GM18907 (cell line): ENCODE measurements at regions not wholly inside any gene's neighbourhood (a gene's known extent, or its start where the extent isn't known, plus 50 kb on each side); places are given as distances from the start of the nearest gene placed in this dataset.

Experiments used
- ATAC-seq: cut with Tn5 transposase; IDR thresholded peaks from one replicate; pipeline ENCODE4 v1.9.1; 2021; ENCODE audit warnings: mild to moderate bottlenecking, moderate library complexity; ENCODE audit not compliant: unreplicated experiment

DNA sequence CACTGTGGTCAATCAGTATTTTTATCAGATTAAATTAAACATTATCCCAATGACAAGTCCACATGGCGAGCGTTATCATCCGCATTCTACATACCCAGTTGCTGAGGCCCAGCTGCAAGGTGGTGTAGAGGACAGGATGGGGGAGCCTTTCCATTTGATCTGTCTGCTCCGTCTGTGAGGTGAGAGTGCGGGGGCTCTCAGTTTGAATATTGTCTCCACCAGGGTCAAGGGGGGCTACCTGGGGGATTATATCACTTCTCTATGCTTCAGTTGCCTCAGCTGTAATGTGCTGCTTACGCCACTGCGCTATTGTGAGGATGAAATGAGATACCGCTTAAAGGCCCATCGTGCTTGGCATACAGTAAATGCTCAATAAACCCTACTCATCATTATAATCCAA is 1106.0 kb downstream of the BCL11B start:
- no peak for ATAC-seq

DNA sequence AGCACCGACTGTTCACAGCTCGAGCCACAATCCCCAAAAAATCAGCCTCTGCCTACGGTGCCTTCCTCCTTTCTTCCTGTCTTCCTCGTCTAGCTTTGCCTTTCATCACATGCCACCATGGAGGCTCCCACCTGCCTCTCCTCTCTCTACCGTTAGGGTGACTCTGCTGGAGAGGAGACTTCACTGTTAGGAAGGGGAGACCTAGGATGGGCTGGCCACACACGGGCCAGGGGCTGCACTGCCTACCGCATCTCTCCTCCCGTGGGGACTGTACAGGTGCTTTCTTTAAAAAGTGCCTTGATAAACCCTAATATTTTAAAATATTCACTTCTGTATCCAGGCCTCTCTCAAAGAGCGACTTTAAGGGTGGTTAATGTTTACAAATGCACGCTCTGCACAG is 1104.7 kb downstream of the BCL11B start:
- ATAC-seq = no peak

DNA sequence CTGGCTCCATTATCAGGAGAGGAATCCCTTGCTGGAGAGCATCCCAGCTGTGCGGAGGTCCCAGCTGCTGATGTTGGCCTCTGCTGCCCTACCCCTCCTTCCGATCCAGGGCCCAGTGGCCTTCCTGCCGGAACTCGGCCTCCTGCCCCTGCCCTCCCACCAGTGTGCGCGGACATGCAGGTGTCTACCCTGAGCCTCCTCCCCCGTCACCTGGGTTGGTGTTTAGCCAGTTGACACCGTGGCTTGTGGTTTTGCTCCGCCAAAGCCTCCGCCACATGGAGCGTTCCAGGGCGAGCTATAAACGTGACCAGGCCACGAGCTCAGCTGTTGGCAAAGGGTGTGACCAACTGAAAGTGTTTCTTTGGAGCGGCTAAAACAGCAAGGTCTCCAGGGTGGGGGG is 1104.3 kb downstream of the BCL11B start:
- ATAC-seq = no peak

DNA sequence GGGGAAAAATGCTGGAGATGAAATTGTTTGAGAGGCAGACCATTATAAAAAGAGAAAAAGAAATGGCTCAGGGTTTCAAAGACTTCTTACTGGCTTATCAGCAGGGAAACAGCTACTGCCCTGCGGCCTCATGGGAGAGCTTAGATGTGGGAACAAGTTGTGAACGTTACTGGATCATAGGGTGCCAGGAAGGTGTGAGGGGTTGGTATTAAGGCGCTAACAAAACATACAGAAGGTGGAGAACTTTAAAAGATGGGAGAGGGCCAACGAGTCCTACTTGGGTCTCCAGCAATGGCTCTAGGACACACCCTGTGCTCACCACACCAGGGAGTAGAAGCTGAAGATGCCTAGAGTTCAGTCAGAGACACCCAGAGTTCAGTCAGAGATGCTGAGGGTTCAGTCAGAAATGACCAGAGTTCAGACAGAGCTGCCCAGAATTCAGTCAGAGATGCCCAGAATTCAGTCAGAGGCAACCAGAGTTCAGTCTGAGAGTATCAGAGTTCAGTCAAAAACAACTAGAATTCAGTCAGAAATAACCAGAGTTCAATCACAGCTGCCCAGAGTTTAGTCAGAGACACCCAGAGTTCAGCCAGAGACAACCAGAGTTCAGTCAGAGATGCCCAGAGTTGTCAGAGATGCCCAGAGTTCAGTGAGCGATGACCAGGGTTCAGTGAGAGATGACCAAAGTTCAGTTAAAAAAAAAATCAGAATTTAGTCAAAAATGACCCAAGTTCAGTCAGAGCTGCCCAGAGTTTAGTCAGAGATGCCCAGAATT is 1103.6 kb downstream of the BCL11B start:
- ATAC-seq = no peak

DNA sequence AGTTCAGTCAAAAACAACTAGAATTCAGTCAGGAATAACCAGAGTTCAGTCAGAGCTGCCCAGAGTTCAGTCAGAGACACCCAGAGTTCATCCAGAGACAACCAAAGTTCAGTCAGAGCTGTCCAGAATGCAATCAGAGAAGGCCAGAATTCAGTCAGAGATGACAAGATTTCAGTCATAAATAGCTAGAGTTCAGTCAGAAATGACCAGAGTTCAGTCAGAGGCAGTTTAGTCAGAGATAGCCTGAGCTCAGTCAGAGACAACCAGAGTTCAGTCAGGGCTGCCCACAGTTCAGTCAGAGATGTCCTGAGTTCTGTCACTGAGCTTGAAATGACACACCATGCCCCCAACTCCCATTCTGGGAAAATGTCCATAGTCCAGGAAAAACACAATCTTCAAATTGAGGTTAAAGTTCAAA is 1102.8 kb downstream of the BCL11B start:
- ATAC-seq = no peak

DNA sequence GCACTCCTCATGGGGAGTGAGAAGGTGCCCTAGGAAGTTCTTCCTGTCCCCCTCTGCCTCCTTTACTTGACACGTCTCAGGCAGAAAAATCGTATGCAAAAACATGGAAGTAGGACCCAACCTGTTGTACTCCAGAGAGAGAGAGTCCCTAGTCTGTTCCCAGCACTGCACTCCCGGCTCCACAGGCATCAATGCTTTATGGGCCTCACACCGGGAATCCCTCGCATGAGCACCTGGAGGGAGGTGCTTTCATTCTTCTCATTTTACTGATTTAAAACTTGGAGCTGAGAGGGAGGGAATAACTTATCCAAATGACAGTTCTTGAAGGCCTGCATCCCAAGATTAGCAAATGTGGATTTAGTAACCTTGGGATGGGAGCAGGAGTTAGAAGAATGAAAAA is 1101.4 kb downstream of the BCL11B start:
- ATAC-seq = no peak

DNA sequence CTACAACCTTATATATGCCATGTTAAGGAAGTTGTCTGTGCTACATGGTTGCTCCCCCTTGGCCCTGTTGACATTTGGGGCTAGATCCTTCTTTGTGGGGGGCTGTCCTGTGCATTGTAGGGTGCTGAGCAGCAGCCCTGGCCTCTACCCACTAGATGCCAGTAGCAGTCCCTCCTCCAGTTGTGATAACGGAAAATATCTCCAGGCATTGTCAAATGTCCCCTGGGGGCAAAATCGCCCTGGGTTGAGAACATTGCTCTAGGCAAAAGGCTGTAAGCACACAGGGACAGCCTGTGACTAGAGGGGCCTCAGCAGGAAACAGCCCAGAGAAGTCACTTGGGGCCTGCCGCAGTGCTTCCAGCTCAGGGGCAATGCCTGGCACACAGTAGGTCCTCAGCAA is 1100.3 kb downstream of the BCL11B start:
- no peak for ATAC-seq

DNA sequence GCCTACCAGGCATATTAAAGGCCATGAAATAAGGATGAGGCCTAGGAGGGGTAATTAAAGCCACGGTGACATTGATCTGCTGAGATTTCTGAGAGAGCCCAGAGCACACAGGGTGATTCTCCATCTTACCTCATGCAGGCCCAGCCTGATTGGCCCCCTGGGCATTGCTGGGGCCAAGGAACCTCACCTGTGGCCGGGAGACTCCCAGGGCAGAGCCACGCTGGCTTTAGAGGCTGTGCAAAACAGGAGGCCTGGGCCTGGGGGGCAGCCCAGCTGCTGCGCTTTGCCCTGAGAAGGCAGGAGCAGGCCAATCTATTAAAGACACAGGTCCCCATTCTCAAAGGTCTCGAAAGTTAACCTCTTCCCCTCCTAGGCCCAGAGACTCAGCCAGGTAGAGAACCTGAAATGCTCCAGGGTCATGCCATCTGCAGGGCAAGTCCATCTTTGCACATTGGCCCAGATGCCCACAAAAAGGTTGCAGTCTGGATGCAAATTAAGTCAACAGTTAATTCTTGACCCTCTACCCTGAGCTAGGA is 1099.7 kb downstream of the BCL11B start:
- ATAC-seq = no peak

DNA sequence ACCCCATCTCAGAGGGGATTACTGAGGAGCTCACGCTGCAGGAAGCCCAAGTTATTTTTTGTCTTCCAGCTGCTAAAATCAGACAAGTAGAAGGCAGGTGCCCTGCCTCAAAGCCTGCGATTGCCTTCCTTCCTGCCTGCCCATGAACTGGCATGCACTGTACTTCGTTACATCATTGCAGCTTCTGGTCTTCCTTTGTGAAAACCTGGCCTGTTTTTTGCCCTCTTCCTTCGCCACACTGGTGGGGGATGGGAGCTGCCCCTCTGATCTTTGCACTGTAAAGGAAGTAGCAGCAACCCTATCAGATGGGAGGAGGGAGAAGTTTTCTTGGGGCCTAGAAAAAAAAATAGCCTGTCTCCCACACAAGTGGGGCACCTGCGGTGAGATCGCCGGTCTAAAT is 1098.7 kb downstream of the BCL11B start:
- ATAC-seq = no peak

DNA sequence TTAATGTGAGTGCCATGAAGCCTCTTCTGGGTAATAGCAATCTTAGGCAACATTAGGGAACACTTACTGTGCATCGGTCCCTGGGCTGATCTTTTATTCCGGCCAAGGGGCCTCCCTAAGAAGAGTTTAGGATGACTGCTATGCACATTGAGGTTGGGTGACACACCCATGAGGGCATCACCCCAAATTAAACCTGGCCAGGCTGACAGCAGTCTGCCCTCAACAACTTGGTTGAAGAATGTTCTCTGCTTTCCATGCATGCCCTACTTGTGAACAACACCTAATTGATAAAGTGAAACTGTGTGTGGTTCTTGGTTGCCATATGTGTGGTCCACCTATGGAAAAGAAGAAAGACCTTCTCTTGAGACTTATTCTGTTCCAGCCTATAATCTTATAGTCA is 1098.0 kb downstream of the BCL11B start:
- ATAC-seq = no peak

DNA sequence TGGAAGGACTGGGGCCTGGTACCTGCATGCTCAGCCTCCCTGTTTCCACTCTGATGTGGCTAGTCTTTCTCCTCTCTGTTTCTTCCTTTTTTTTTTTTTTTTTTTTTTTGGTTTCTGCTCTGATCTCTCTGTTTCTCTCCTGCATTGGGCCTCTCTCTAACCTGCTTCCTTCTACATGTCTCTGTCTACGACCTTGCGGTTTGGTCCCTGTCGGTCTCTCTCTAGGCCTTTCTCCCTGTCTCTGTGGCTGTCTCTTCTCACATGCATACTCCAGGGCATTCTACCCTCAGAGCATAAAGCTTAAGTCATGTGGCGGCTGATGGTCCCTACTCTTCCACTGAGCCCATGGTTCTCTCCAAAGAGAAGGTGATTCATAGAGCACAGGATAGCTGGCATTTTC is 1096.6 kb downstream of the BCL11B start:
- ATAC-seq = no peak

DNA sequence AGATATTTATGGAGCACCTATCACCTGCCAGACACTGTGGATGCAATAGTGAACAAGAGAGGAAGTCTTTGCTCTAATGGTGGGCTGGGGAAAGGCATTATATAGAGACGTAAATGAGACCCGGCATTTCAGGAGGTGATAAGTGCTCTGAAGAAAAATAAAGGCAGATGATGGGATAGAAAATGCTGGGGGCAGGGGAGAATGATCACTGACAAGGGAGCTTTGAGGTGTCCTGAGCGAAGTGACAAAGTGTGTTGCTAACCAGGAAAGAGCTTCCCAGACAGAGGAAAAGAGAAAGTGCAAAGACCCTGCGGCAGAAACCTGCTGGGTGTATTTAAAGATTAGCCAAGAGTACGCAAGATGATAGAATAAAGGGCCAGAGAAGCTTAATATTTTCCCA is 1096.1 kb downstream of the BCL11B start:
- ATAC-seq = no peak

DNA sequence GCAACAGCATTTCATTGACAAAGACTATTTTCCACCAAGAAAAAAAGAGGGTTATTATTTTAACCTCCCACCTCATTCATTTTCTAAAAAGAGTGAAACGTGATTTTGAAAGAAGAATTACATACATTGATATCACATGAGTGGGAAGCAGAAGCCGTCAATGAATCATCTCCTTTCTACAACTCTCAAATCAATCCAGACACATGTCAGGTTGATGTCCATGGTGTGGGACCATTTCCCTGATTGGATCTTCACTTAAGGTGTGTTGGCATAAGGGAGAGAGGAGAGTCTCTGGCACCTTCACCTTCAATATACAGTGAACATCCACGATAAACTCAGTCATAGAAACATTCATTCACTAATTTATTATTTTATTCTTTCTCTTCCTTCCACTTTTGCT is 1095.1 kb downstream of the BCL11B start:
- ATAC-seq = no peak

DNA sequence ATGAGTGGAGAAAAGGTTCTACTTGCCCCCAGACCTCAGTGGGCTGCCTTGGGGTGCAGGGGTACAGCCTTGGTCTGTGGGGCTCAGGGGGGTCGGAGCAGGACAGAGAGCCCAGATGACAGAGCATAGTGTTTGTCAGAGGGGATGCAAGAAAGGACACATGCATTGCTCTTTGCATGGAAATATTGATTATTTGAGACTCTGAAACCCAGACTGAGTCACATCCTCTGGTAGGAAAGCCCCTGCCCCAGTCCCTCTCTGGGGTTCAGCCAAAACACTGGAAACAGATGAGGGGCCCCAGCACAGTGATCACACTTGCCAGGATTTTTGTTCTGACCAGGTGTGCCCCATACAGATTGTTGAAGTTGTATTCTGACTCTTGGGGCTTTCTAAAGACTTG is 1094.4 kb downstream of the BCL11B start:
- ATAC-seq = no peak

DNA sequence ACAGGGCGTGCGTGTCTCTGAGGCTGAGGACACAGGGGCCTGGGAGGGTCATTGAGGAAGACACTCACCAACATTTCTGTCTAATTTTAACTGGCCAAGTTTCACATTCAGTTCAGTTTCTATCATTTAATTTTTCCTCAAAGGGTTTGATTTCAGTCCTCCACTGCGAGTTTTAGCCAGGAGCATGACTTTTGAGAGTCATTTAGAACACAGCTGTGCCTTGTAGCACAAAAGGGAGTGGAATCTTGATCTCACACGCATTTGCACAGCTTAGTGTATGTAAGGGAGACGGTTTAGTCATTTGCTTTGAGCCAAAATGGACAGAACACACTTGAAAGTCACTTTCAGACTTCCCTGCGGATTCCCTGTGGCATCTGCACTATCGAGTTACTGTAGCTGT is 1090.8 kb downstream of the BCL11B start:
- ATAC-seq = no peak

DNA sequence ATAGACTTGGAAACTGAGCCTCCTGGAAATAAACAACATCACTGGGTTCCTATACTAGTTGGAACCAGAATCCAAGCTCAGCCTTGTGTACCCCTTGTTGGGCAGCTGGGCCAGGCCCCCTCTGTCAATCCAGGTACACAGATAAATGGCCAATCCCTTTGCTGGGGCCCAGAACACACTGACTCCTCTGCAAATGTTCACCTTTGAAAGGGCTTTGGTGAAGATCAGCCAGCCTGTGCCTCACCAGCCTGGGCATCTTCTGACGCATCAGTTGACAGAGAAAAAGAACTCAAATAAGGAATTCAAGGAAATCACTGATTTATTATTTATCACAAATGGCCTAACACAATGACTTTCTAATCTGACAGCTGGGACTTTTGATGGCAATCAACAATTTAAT is 1090.2 kb downstream of the BCL11B start:
- no peak for ATAC-seq

DNA sequence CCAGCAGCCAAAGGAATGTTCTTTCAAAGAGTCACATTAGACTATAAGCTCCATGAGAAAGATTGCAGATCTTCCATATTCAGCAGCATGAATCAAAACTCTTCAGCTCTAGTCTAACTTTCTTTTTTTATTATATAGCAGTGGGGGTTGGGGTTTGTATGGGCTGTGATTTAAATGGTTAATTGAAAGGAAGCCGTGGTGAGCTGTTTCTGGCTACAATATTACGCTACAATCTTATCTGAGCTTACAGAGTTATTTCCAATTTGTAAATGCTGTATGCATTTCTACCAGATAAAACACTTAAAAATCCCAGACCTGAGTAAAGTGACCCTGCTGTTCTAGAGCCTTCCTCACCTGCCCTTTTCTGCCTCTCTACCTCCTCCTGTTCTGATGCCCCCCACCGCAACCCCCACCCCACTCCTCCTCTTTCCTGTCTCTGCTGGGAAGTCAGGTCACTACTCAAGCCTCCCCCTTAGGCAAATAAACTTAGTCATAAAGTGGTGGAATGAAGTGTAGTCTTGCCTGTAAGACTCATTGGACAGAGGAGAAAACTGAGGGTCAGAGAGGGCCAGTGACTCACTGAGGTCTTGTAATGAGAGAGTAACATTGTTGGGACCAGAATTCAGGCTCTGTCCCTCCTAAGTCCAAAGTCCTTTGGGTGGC is 1089.5 kb downstream of the BCL11B start:
- no peak for ATAC-seq

DNA sequence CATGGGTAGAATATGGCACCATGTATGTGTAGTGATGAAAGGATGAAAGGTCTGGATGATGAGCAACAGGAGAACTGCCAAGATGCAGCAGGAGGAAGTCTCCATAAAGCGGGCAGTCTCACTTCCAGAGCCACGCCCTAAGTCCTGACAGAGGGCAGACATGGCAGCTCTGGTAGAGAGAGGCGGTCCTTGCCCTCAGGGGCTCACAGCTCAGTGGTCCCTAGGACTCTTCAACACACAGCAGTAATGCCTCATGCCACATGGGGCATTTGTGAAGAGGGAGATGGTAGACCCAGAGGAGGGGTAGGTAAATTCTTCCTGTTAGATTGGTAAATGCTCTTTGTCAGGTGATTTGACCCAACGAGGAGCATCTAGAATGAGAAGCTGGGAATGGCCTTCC is 1088.4 kb downstream of the BCL11B start:
- no peak for ATAC-seq

DNA sequence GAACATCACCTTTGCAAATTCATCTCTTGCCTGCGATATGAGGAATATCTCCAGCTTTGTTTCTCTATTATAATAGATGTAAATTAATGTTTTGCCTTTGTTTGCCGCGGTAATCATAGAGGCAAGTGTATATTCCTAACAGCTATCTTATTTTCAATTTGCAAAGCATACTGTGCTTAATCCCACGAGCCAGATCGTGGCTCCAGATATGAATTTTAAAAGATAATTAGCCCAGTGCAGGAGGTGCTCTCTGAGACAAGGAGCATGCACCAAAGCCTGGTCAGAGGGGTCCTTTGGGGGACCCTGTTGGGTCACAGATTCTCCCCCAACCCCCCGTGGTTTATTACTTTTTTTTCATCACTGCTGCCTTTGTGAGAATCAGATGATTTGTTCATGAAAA is 1087.5 kb downstream of the BCL11B start:
- no peak for ATAC-seq

DNA sequence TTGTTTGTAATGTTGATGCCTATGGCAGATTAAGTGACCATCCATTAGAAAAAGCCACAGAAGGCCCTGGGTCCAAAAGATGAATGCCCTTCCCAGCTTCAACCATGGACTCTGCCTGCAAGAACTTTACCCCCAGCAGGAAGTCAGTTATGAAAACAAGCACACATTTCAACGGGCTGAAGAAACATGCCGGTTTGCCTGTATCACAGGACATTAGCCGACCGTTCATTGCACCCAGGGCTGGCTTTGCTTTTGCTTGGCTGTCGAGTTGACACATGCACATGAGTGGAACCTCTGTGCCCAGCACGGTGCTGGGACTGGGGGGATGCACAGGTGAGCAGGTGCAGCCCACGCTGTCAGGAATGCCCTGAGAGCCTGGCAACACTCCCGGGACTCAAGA is 1087.0 kb downstream of the BCL11B start:
- ATAC-seq = no peak

DNA sequence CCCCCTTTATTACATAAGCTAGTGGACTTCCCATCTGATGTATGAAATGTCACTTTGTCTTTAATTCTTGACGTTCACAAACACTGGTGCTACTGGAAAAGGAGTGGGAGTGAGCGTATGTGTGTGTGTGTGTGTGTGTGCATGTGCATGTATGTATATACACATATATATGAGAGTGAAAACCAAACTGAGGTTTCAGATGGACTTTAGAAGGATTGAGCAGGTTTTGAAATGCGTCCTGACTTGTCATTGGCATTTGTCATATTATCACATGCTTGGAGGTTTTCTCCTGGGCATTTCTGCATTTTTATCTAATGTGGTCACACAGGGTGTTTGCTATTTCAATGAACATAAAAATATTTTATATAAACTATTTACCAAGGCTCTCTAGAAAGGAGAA is 1085.9 kb downstream of the BCL11B start:
- ATAC-seq = no peak

DNA sequence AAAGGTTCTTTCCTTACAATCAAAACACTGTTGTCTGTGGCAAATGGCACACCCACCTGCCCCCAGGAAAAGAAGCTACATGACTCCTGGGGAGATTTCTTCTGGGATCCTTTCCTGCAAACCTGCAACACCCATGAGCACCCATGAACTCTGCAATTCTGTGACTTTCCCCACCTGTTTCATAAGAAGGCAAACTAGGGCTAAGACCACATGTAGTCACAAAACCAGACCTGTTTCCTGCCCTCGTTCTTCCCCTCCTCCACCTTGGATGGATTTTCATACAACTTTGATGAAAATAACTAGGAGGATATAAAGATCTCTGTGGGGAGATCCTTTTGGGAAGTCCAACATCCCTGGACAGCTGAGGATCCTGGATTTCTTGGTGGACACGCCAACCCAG is 1084.7 kb downstream of the BCL11B start:
- ATAC-seq = no peak

DNA sequence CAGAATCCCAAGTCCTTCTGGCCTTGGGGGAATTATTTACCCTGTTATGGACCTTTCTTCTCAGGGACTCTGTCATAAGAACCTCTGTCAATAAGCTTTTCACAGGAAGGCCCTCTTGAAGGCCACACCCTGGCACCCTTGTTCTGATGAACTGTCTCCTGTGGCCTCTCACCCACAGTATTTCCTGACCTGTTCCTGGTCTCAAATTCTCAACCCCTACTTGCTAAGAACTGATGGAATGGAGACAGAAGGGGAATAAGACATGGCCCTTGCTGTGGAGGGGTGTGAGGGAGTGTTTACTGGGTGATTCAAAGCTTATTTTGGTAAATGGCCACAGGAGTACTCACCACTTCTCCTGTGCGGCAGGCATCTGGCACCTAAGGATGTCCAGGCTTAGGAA is 1082.9 kb downstream of the BCL11B start:
- no peak for ATAC-seq
